Activated CD4-positive, alpha-beta T cell treated with anti-CD3 and anti-CD28 coated beads for 36 hours (primary cell): ENCODE measurements at regions not wholly inside any gene's neighbourhood (a gene's known extent, or its start where the extent isn't known, plus 50 kb on each side); places are given as distances from the start of the nearest gene placed in this dataset.
"Not testable (repeated sequence)": the region's sequence is repeated elsewhere in the genome, so short reads cannot be mapped to it uniquely, and the experiment has no call there.

Source experiments
- ATAC-seq: fragments of 200-7000 bp; cut with Tn5 transposase; one replicate; pipeline ENCODE4 v1.10.0; 2021; ENCODE audit warnings: mild to moderate bottlenecking, moderate library complexity
- CTCF ChIA-PET: fragments of 350-600 bp; sonication (Branson Sonifier 250); formaldehyde crosslinking; loops from one replicate; lab custom pipeline; 2021; ENCODE audit warnings: antibody characterized with exemption; lab: Charles Lee
- POLR2A ChIA-PET: fragments of 350-600 bp; sonication (Branson Sonifier 250); formaldehyde crosslinking; loops from one replicate; lab custom pipeline; 2021; ENCODE audit warnings: antibody characterized with exemption, inconsistent platforms; lab: Charles Lee
- DNase-seq: peaks from one replicate; pipeline ENCODE4 v3.0.0-alpha.2; 2020
- H3K27ac Mint-ChIP-seq: one replicate; pipeline ENCODE4 v1.8.0; 2021; ENCODE audit warnings: mixed read lengths
- H3K27me3 Mint-ChIP-seq: one replicate; pipeline ENCODE4 v1.8.0; 2021; ENCODE audit warnings: mixed read lengths
- H3K36me3 Mint-ChIP-seq: one replicate; pipeline ENCODE4 v1.8.0; 2021; ENCODE audit warnings: low read depth, mixed read lengths
- H3K4me1 Mint-ChIP-seq: one replicate; pipeline ENCODE4 v1.8.0; 2021; ENCODE audit warnings: mixed read lengths
- H3K4me3 Mint-ChIP-seq: one replicate; pipeline ENCODE4 v1.8.0; 2021; ENCODE audit warnings: mild to moderate bottlenecking, moderate library complexity, mixed read lengths
- H3K9me3 Mint-ChIP-seq: one replicate; pipeline ENCODE4 v1.8.0; 2021; ENCODE audit warnings: low read depth, mixed read lengths
- intact Hi-C, 2 experiments: fragments of 100-400 bp; cut with DNase I in 1 of 2; cut with micrococcal nuclease in 1 of 2; formaldehyde crosslinking; loops; one replicate each; pipeline versions ENCODE4 v1.14.2 to v1.15.1; 2022 to 2024; cut with DNase I, micrococcal nuclease

DNA sequence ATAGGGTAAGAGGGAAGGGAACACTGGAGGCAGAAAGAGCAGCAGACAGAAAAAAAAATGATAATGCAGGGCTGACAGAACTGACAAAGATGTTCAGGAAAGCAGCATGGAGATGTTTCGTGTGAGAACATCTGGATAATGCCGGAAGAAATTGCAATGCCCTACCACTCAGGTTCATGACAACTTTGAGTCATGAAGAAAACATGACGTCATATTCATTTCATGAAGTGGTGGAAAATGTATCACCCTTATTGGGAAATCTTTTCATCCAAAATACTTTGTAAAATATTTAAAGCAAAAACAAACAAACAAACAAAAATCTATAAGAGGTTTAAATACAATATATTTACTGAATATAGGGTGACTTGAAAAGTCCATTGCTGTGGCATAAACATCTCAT, 305.4 kb upstream of the IGF1R start:
- no peak overlapping the region for H3K27ac Mint-ChIP-seq
- DNase-seq: no peak
- CTCF ChIA-PET: no interaction called here
- no peak for ATAC-seq
- H3K4me1 Mint-ChIP-seq: no peaks in the 10 kb centered on the region
- intact Hi-C loops: no loop called here
- no peak overlapping the region for H3K4me3 Mint-ChIP-seq
- POLR2A ChIA-PET: no interaction called here
- H3K9me3 Mint-ChIP-seq: no peaks in the 10 kb centered on the region
- H3K36me3 Mint-ChIP-seq: no peaks in the 10 kb centered on the region
- peaks cover 12% of the 10 kb centered on the region for H3K27me3 Mint-ChIP-seq

DNA sequence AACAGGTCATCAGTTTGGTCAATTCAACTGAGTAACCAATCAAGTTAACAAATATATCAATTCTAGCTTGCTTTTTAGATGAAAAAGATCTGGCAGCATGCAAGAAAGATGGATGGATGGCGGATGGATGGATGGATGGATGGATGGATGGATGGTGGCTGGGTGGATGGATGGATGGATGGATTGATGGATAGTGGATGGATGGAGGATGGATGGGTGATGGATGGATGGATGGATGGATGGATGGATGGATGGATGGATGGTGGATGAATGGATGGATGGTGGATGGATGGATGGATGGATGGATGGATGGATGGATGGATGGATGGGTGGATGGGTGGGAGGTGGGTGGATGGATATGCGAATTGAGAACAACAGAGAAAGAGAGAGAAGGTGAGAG, 303.7 kb upstream of the IGF1R start:
- CTCF ChIA-PET: interaction anchor here (1.3 kb wide), 1 partner anchor 33 kb away, joined by 4 read pairs; no protein-coding TSS in a partner anchor
- no peak overlapping the region for H3K4me3 Mint-ChIP-seq
- no peaks in the 10 kb centered on the region for H3K9me3 Mint-ChIP-seq
- H3K27ac Mint-ChIP-seq: no peak overlapping the region
- H3K4me1 Mint-ChIP-seq: no peaks in the 10 kb centered on the region
- H3K27me3 Mint-ChIP-seq: peaks cover 12% of the 10 kb centered on the region
- intact Hi-C loops: no loop called here
- ATAC-seq (no peak), DNase-seq (no peak)
- POLR2A ChIA-PET: no interaction called here
- no peaks in the 10 kb centered on the region for H3K36me3 Mint-ChIP-seq

DNA sequence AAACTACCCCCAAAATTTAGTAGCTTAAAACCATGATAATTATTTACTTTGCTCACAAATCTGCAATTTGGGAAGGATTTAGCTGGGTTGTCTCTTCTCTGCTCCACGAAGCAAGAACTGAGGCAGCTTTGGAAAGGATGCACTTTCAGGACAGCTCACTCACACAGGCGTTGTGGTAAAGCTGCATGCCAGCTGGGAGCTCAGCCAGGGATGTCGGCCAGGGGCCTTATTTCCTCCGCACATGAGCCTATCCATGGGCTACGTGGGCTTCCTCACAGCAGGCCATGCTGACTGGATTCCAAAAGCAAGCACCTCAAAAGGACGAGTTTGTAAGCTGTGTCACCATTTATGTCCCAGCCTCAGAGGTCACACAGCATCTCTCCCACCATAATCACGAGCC, 301.3 kb upstream of the IGF1R start:
- Mint-ChIP-seq H3K9me3 (no peaks in the 10 kb centered on the region), H3K27ac (no peak overlapping the region), H3K36me3 (no peaks in the 10 kb centered on the region), H3K27me3 (peaks cover 12% of the 10 kb centered on the region), H3K4me1 (no peaks in the 10 kb centered on the region), H3K4me3 (no peak overlapping the region)
- ATAC-seq (no peak), DNase-seq (no peak)
- CTCF ChIA-PET: interaction anchor here (1.3 kb wide), 1 partner anchor 12 kb away, joined by 4 read pairs; no protein-coding TSS in a partner anchor
- intact Hi-C loops: no loop called here
- POLR2A ChIA-PET: no interaction called here

DNA sequence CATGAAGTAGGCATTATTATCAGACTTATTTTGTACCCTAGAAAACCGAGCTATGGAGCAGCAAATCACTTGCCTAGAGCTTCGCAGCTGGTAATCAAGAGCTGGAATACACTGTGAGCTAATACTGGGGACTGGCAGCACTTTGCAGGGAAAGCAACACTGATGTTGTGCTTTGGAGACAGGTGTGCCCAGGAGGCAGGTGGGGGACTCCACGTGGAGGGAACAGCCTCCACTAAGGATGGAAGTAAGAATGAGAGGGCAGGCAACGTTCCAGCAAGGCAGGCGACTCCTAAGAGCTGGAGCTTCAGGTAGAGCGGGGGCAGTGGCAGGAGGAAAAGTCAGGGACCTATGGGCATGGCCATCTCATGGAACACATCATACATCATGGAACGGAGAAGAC, 300.5 kb upstream of the IGF1R start:
- CTCF ChIA-PET: interaction anchor here (1.3 kb wide), 1 partner anchor 13 kb away, joined by 4 read pairs; no protein-coding TSS in a partner anchor

DNA sequence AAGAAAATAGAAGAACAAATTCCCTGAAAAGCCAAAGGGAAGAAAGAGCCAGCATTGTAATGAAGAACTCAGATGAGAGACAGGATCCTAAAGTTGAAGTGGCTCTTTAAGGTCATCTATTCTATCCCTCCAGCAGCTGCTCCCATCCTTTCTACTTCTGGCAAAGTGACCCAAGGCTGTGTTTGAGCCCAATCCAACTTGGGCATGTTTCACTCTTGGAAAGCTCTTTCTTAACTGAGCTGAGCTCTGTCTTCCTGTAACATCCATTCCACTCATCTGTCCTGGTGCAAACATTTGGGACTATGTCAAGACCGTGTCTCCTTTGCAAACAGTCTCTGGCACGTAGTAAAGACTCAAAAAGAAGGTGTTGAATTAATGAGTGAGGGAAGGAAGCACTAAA, 298.1 kb upstream of the IGF1R start:
- POLR2A ChIA-PET: no interaction called here
- ATAC-seq (no peak), DNase-seq (no peak)
- no peaks in the 10 kb centered on the region for H3K9me3 Mint-ChIP-seq
- intact Hi-C loops: no loop called here
- no peaks in the 10 kb centered on the region for H3K36me3 Mint-ChIP-seq
- no peaks in the 10 kb centered on the region for H3K4me1 Mint-ChIP-seq
- H3K27me3 Mint-ChIP-seq: peaks cover 7% of the 10 kb centered on the region
- H3K4me3 Mint-ChIP-seq: no peak overlapping the region
- H3K27ac Mint-ChIP-seq: no peak overlapping the region
- CTCF ChIA-PET: no interaction called here

More for the DNA sequence above, 300.5 kb upstream of the IGF1R start:
- ATAC-seq (no peak), DNase-seq (no peak)
- no peaks in the 10 kb centered on the region for H3K36me3 Mint-ChIP-seq
- POLR2A ChIA-PET: no interaction called here
- no peaks in the 10 kb centered on the region for H3K4me1 Mint-ChIP-seq
- intact Hi-C loops: no loop called here
- H3K27ac Mint-ChIP-seq: no peak overlapping the region
- H3K9me3 Mint-ChIP-seq: no peaks in the 10 kb centered on the region
- peaks cover 12% of the 10 kb centered on the region for H3K27me3 Mint-ChIP-seq
- H3K4me3 Mint-ChIP-seq: no peak overlapping the region

DNA sequence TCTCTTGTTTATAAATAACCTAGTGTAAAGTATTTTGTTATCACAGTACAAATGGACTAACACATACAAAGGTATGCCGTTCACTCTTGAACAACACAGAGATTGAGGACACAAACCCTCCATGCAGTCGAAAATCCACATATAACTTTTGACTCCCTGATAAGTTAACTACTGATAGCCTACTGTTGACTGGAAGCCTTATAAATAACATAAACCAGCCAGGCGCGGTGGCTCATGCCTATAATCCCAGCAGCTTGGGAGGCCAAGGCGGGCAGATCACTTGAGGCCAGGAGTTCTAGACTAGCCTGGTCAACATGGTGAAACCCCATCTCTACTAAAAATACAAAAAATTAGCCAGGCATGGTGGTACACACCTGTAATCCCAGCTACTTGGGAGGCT, 290.1 kb upstream of the IGF1R start:
- H3K27me3 Mint-ChIP-seq, ATAC-seq, DNase-seq, H3K4me3 Mint-ChIP-seq, CTCF ChIA-PET, POLR2A ChIA-PET, H3K36me3 Mint-ChIP-seq, H3K9me3 Mint-ChIP-seq, H3K27ac Mint-ChIP-seq, intact Hi-C loops, H3K4me1 Mint-ChIP-seq: not testable (repeated sequence)

DNA sequence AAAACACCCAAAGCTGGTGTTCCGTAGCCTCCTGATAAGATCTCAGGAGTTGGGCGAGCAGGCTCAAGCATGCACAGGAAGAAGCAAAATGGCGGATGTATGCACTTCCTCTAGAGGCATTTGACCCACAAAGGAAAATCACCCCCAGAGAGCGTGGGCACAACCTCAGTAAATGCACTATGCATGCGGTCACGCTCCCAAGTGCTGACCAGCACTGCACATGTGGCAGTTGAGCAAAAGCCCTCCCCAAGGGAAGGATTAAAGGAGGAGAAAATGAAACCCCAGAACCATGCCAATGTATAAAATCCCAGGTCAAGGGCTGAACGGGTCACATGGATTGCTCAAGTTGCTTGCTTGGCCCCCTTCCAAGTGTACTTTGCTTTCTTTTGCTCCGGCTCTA, 289.4 kb upstream of the IGF1R start:
- Mint-ChIP-seq H3K36me3 (no peaks in the 10 kb centered on the region), H3K4me3 (no peak overlapping the region), H3K27me3 (no peaks in the 10 kb centered on the region), H3K9me3 (no peaks in the 10 kb centered on the region), H3K27ac (no peak overlapping the region), H3K4me1 (no peaks in the 10 kb centered on the region)
- ChIA-PET POLR2A (no interaction called here), CTCF (no interaction called here)
- ATAC-seq (no peak), DNase-seq (no peak)
- intact Hi-C loops: no loop called here

DNA sequence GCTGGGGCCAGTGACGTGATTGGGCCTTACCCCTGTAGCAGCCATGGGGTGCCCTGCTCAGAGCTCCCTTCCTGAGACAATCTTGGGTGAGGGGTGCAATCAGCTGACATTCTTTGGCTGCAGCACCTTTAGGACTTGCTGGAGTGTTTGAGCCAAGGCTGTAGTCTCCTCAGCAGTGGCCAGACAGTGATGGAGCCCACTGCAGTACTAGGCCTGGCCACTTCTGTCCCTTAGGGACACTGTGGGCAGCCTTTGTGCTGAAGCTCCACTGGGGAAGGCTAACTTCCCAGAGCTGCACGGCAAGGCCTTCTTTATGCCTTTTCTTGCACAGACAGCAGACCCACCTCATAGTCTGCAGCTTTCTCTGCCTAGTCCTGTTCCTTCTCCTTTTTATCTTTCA, 284.9 kb upstream of the IGF1R start:
- CTCF ChIA-PET: no interaction called here
- DNase-seq: no peak
- intact Hi-C loops: no loop called here

DNA sequence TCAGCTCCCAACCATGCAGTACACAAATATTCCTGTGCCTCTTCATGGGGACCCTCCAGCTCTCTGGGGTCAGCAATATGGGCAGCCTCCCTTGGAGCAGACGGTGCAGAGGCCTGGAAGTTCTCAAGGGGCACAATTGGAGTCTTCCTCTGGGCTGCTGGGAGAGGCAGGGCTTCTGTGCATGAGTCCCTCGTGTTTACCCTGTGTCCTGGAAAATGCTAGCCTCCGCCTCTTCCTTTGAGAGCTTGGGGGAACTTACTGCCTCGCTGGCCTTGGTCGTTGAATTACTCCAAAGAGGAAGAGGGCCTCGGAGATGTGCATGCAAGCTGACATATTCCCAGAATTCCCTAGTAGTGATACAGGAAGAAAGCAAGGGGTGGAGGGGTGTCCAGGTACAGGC, 284.4 kb upstream of the IGF1R start:
- Mint-ChIP-seq H3K9me3 (no peaks in the 10 kb centered on the region), H3K27me3 (no peaks in the 10 kb centered on the region), H3K27ac (no peak overlapping the region), H3K36me3 (no peaks in the 10 kb centered on the region), H3K4me3 (no peak overlapping the region), H3K4me1 (no peaks in the 10 kb centered on the region)
- POLR2A ChIA-PET: no interaction called here
- ATAC-seq (no peak), DNase-seq (no peak)
- intact Hi-C loops: no loop called here
- CTCF ChIA-PET: no interaction called here

More for the DNA sequence above, 284.9 kb upstream of the IGF1R start:
- no peak for ATAC-seq
- POLR2A ChIA-PET: no interaction called here
- H3K27ac Mint-ChIP-seq: no peak overlapping the region
- H3K4me1 Mint-ChIP-seq: no peaks in the 10 kb centered on the region
- no peak overlapping the region for H3K4me3 Mint-ChIP-seq
- H3K36me3 Mint-ChIP-seq: no peaks in the 10 kb centered on the region
- no peaks in the 10 kb centered on the region for H3K9me3 Mint-ChIP-seq
- no peaks in the 10 kb centered on the region for H3K27me3 Mint-ChIP-seq

DNA sequence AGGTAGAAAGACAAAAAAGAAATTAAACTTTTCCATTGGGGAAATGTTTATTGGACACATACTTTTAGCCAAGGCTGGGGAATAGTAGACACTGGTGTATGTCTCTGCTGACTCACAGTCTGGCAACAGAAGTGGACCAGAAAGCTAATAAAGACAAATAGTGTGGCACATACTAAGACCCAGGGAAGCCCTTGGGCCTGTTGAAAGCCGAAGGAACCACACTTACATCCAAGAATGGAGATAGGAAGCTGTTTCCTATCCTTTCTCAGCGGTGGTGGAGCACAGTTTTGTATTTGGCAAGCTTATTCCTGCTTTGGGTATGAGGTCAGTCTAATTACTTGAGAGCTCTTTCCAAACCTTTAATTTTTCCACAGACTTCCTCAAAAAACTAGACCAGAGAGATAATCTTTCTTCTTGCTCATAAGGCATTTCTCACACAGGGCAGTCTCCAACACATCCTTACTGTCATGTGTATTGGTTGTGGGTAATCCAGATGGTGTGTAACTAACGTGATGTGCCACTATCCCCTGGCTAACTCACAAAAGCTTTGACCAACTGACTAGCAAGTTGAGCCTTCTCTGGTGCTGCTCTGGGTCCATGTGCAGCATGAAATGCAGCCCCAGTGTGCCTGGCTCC, 279.1 kb upstream of the IGF1R start:
- DNase-seq: no peak
- ChIA-PET CTCF (interaction anchor here (0.8 kb wide), 1 partner anchor 73 kb away, joined by 3 read pairs; no protein-coding TSS in a partner anchor), POLR2A (no interaction called here)
- no peak overlapping the region for H3K27ac Mint-ChIP-seq
- H3K4me1 Mint-ChIP-seq: no peaks in the 10 kb centered on the region
- intact Hi-C loops: no loop called here
- ATAC-seq: no peak
- H3K27me3 Mint-ChIP-seq: no peaks in the 10 kb centered on the region
- H3K4me3 Mint-ChIP-seq: no peak overlapping the region
- no peaks in the 10 kb centered on the region for H3K36me3 Mint-ChIP-seq
- no peaks in the 10 kb centered on the region for H3K9me3 Mint-ChIP-seq

DNA sequence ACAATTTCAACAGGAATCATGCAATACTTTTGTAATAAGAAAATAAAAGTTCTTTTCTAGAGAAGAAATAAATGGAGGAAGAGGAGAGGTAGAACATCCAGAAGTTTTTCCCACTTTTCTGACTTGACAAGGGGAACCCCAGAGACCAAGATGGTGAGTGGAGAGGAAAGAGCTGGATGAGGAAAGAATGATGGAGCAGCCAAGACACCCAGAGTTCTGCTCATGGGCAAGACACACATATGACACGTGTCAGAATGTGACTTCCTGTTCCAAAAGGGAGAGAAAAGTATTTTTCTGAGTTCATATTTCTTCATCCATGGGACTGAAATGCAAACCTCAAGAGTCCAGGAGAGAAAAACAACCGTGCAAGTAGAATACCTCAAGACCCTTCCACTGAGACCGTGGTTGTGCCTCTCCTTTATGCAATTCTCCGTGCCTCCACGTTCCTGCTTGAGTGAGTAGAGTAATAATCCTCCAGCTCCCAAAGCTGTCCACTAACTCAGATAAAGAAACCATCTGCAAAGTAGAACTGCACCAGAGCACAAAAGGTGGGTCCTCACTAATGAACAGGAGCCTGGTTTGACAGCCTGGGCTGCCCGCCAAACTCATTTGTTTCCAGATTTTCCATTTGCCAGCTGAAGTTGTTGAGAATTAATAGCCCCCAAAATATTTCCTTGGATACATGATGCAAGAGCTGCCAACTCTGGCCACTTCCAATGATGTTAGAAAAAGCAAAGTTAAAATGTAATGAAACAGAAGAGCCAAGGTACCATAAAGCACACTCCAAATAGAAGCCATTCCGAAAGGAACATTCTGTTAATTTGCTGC, 272.6 kb upstream of the IGF1R start:
- H3K9me3 Mint-ChIP-seq: peaks cover 2% of the 10 kb centered on the region
- peaks cover 3% of the 10 kb centered on the region for H3K27me3 Mint-ChIP-seq
- no peaks in the 10 kb centered on the region for H3K4me1 Mint-ChIP-seq
- intact Hi-C loops: no loop called here
- CTCF ChIA-PET: interaction anchor here (0.7 to 0.8 kb wide), 2 partner anchors 34 to 64 kb away, joined by 3 to 4 read pairs; no protein-coding TSS in a partner anchor
- no peak for DNase-seq
- H3K4me3 Mint-ChIP-seq: no peak overlapping the region
- no peaks in the 10 kb centered on the region for H3K36me3 Mint-ChIP-seq
- ATAC-seq: no peak
- H3K27ac Mint-ChIP-seq: no peak overlapping the region
- POLR2A ChIA-PET: no interaction called here

DNA sequence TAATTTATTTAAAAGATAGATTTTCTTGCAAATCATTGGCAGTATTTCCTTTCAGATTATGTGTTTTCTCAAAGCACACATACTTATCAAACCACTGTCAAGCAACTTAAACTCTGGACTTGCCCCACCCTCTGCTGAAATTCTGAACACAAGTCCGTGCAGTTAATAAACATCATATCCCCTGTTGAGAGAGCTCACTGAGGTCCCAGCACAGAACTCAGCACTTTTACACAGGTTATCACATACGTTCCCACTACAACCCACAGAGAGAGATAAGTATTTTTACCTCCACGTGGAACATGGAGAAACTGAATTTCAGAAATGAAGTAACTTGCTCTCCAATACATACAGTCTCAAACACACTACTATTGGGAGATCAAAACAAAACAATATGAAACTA, 267.6 kb upstream of the IGF1R start:
- H3K36me3 Mint-ChIP-seq: no peaks in the 10 kb centered on the region
- H3K27me3 Mint-ChIP-seq: peaks cover 22% of the 10 kb centered on the region
- DNase-seq (no peak), ATAC-seq (no peak)
- H3K4me1 Mint-ChIP-seq: no peaks in the 10 kb centered on the region
- ChIA-PET POLR2A (no interaction called here), CTCF (no interaction called here)
- intact Hi-C loops: no loop called here
- H3K4me3 Mint-ChIP-seq: no peak overlapping the region
- H3K9me3 Mint-ChIP-seq: peaks cover 2% of the 10 kb centered on the region
- no peak overlapping the region for H3K27ac Mint-ChIP-seq
